WERI-Rb-1 (cell line): ENCODE measurements at regions not wholly inside any gene's neighbourhood (a gene's known extent, or its start where the extent isn't known, plus 50 kb on each side); places are given as distances from the start of the nearest gene placed in this dataset.
"Not testable (repeated sequence)": the region's sequence is repeated elsewhere in the genome, so short reads cannot be mapped to it uniquely, and the experiment has no call there.

Experiments used
- DNase-seq: peaks from one replicate; pipeline ENCODE4 v3.0.0-alpha.2; 2020
- H3K27ac ChIP-seq: fragments of 250-450 bp; sonication (Bioruptor Pico); 2 replicates; pipeline ENCODE4 v1.5.1; 2020; ENCODE audit warnings: mild to moderate bottlenecking, moderate library complexity
- H3K27me3 ChIP-seq: fragments of 250-450 bp; sonication (Bioruptor Pico); 2 replicates; pipeline ENCODE4 v1.5.1; 2021; ENCODE audit warnings: mild to moderate bottlenecking, low read depth, moderate library complexity; ENCODE audit not compliant: insufficient read depth, severe bottlenecking
- H3K36me3 ChIP-seq: fragments of 250-450 bp; sonication (Bioruptor Pico); 2 replicates; pipeline ENCODE4 v1.5.1; 2020; ENCODE audit warnings: mild to moderate bottlenecking, moderate library complexity
- H3K4me3 ChIP-seq: 2 replicates; pipeline ENCODE4 v1.5.1; 2011; ENCODE audit warnings: low read depth, mild to moderate bottlenecking, control low read depth, low read length
- H3K9me3 ChIP-seq: fragments of 250-450 bp; sonication (Bioruptor Pico); 2 replicates; pipeline ENCODE4 v1.5.1; 2021; ENCODE audit warnings: mild to moderate bottlenecking, moderate library complexity; ENCODE audit not compliant: severe bottlenecking
- CTCF ChIP-seq: IDR thresholded peaks from 2 replicates; pipeline ENCODE4 v1.5.1; 2011; ENCODE audit warnings: low read depth, mild to moderate bottlenecking, control low read depth, inconsistent platforms, low read length

- Histone ChIP-seq H3K4me3 (no peak overlapping the region), H3K27ac (no peak overlapping the region), H3K9me3 (no peaks in the 10 kb centered on the region), H3K36me3 (no peaks in the 10 kb centered on the region), H3K27me3 (no peaks in the 10 kb centered on the region)
- no peak for TF ChIP-seq CTCF
- peak; percentile 64 for DNase-seq
Measured at GRCh38 chr18:57943723-57944122, 100.3 kb upstream of the NEDD4L start.

GRCh38 chr18:57942493-57942892 lies 101.5 kb upstream of the NEDD4L start:
- DNase-seq, result no peak
- TF ChIP-seq CTCF, result no peak
- no peak overlapping the region for H3K4me3 ChIP-seq
- H3K27ac ChIP-seq, result 0 out of 2 replicates have a peak overlapping the region, but pooled peaks have one; percentile 13
- H3K36me3 ChIP-seq, result no peaks in the 10 kb centered on the region
- H3K27me3 ChIP-seq, result no peaks in the 10 kb centered on the region
- H3K9me3 ChIP-seq, result no peaks in the 10 kb centered on the region

- Histone ChIP-seq H3K27me3 (no peaks in the 10 kb centered on the region), H3K9me3 (no peaks in the 10 kb centered on the region)
Measured at GRCh38 chr18:57941841-57942489, 102.1 kb upstream of the NEDD4L start.

DNA sequence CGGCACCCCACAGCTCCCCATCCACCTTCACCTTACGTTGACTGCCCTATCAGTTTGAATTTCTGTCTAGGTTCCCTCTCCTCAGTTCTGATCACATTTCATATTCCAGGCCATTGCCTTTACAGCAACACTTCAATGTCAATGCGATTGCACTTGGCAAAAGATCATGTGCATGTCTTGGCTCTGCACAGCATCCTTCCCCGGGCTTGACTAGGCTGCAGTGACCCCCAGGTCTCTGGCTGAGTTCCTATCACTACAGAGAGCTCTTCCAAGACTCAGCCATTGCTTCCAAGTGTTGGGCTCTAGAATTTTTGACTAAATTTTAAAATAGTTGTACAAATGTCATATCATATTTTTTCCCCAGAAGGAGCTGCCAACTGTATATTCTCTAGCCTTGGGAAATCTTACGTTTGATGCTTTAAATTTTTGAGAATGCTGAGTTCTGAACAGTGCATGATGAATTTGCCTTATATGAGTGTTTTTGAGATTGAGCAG lies 103.8 kb upstream of the NEDD4L start:
- Histone ChIP-seq H3K27me3 (no peaks in the 10 kb centered on the region), H3K9me3 (no peaks in the 10 kb centered on the region), H3K4me3 (no peak overlapping the region), H3K36me3 (no peaks in the 10 kb centered on the region), H3K27ac (no peak overlapping the region)
- no peak for TF ChIP-seq CTCF
- DNase-seq, result no peak

More at GRCh38 chr18:57941841-57942489, 102.1 kb upstream of the NEDD4L start:
- TF ChIP-seq CTCF, result no peak
- no peak for DNase-seq
- Histone ChIP-seq H3K27ac (no peak overlapping the region), H3K36me3 (no peaks in the 10 kb centered on the region), H3K4me3 (no peak overlapping the region)

DNA sequence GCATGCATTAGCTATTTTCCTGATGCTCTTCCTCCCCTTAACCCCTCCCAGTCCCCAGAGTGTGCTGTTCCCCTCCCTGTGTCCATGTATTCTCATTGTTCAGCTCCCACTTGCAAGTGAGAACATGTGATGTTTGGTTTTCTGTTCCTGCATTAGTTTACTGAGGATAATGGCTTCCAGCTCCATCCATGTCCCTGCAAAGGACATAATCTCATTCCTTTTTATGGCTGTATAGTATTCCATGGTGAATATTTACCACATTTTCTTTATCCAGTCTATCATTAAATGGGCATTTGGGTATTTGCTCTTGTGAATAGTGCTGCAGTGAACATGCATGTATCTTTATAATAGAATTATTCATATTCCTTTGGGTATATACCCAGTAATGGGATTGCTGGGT lies 109.7 kb upstream of the NEDD4L start:
- H3K27ac ChIP-seq, H3K27me3 ChIP-seq, H3K36me3 ChIP-seq, H3K9me3 ChIP-seq, H3K4me3 ChIP-seq, DNase-seq: not testable (repeated sequence)

DNA sequence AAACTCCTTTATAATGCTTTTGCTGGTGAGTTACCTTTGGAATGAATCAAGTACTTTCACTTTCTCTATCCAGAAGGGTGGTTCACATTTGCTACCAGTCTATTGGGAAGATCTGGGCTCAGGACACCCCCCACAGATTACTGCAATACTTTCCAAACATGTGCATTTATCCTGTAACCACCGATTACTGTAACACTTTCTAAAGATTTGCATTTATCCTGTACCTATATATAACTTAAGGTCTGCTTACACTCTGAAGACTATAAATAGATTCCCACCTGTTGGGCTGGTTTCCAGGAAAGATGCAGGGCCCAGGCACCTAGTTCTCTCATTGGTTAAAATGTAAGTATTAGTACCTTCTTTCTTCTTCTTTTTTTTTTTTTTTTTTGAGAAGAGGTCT lies 113.0 kb upstream of the NEDD4L start:
- DNase-seq, result no peak
- Histone ChIP-seq H3K4me3 (no peak overlapping the region), H3K27ac (no peak overlapping the region), H3K27me3 (no peaks in the 10 kb centered on the region), H3K9me3 (peaks cover 2% of the 10 kb centered on the region), H3K36me3 (no peaks in the 10 kb centered on the region)
- TF ChIP-seq CTCF, result no peak
